Suprapubic skin (tissue), 4 donors: ENCODE measurements at regions not wholly inside any gene's neighbourhood (a gene's known extent, or its start where the extent isn't known, plus 50 kb on each side); places are given as distances from the start of the nearest gene placed in this dataset.

ENCODE experiments used
- EP300 ChIP-seq: sonication (generic); formaldehyde crosslinking; IDR thresholded peaks from one replicate; pipeline ENCODE4 v1.6.1; 2017; ENCODE audit warnings: antibody characterized with exemption
- POLR2A ChIP-seq, 2 donors: fragments of 450-650 bp; IDR thresholded peaks; one replicate each; pipeline ENCODE4 v1.6.1; 2017; ENCODE audit warnings: antibody characterized with exemption in 2 of 2, mild to moderate bottlenecking in 2 of 2, moderate library complexity in 2 of 2
- POLR2AphosphoS5 ChIP-seq, 3 donors: sonication (generic); formaldehyde crosslinking; IDR thresholded peaks; one replicate each; pipeline ENCODE4 v1.6.1; 2017; ENCODE audit warnings: antibody characterized with exemption in 3 of 3
- TF ChIP-seq, protein P1 (sequence below), 2 donors: fragments of 200-600 bp in 1 of 2; fragments of 450-650 bp in 1 of 2; sonication (generic) in 1 of 2; IDR thresholded peaks; one replicate each; pipeline ENCODE4 v1.5.1; 2016 to 2019; ENCODE audit warnings: antibody characterized with exemption in 2 of 2, mild to moderate bottlenecking in 1 of 2, moderate library complexity in 1 of 2

DNA sequence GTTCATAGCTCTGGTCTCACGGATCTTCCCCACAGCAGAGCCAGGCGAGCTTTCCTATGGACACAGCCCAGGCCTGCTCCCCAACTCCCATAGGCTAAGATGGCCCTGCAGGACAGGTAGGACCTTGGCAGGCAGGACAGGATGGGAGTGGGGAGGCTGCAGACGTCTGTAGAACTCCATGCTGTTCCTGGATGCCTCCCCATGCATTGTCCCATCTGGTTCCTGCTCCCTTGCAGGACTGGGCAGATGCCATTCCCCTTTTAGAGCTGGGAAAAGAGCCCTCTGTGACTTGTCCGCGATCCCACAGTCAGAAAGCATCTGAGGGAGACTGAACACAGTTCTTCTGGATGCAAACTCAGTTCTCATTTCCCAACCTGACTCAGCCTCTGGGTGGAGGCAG, 71.9 kb upstream of the ATP5PO start:
- TF ChIP-seq POLR2A (IDR thresholded peaks at IDR 0.05) = no peak
- TF ChIP-seq, protein P1, sequence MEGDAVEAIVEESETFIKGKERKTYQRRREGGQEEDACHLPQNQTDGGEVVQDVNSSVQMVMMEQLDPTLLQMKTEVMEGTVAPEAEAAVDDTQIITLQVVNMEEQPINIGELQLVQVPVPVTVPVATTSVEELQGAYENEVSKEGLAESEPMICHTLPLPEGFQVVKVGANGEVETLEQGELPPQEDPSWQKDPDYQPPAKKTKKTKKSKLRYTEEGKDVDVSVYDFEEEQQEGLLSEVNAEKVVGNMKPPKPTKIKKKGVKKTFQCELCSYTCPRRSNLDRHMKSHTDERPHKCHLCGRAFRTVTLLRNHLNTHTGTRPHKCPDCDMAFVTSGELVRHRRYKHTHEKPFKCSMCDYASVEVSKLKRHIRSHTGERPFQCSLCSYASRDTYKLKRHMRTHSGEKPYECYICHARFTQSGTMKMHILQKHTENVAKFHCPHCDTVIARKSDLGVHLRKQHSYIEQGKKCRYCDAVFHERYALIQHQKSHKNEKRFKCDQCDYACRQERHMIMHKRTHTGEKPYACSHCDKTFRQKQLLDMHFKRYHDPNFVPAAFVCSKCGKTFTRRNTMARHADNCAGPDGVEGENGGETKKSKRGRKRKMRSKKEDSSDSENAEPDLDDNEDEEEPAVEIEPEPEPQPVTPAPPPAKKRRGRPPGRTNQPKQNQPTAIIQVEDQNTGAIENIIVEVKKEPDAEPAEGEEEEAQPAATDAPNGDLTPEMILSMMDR (IDR thresholded peaks at IDR 0.05) = no peak
- no peak for TF ChIP-seq POLR2AphosphoS5 (IDR thresholded peaks at IDR 0.05)
- TF ChIP-seq EP300 = no peak
